ENCODE measurements at regions not wholly inside any gene's neighbourhood (a gene's known extent, or its start where the extent isn't known, plus 50 kb on each side); places are given as distances from the start of the nearest gene placed in this dataset.

DNA sequence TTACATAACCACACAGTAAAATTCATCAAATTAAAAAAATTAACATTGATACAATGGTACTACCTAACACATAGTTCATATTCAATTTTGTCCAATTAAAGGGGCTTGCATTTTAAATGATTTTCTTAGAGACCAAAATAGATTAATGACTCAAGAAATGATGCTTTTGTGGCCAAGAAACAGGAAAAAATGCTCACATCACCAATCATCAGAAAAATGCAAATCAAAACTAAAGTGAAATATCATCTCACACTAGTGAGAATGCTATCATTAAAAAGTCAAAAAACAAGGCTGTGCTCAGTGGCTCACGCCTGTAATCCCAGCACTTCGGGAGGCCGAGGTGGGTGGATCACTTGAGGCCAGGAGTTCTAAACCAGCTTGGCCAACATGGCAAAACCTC is 235.6 kb downstream of the PIK3C3 start:
- TF ChIP-seq CTCF (conservative IDR thresholded peaks at IDR 0.05; ENCODE audit: low read length) (no peak), EZH2phosphoT487 (IDR thresholded peaks at IDR 0.05; ENCODE audit: borderline replicate concordance, low read depth, low read length) (no peak)
